ENCODE measurements at regions not wholly inside any gene's neighbourhood (a gene's known extent, or its start where the extent isn't known, plus 50 kb on each side); places are given as distances from the start of the nearest gene placed in this dataset.

GRCh38 chr2:24439971-24440340 lies 51.1 kb upstream of the NCOA1 start:
- DNase-seq (ENCODE audit: low spot score), result no peak

- DNase-seq (ENCODE audit: low spot score), result no peak
These were observed 51.6 kb upstream of the NCOA1 start for GRCh38 chr2:24439280-24439970.

GRCh38 chr2:24438106-24438505 lies 52.9 kb upstream of the NCOA1 start:
- DNase-seq (ENCODE audit: low spot score), result no peak

- no peak for DNase-seq (ENCODE audit: low spot score)
These were observed 55.4 kb upstream of the NCOA1 start for GRCh38 chr2:24435391-24436316.

GRCh38 chr2:24434541-24434940 lies 56.5 kb upstream of the NCOA1 start:
- no peak for DNase-seq (ENCODE audit: low spot score)

GRCh38 chr2:24432735-24433134 lies 58.3 kb upstream of the NCOA1 start:
- no peak for DNase-seq (ENCODE audit: low spot score)

GRCh38 chr2:24432121-24432520 lies 58.9 kb upstream of the NCOA1 start:
- no peak for DNase-seq (ENCODE audit: low spot score)

GRCh38 chr2:24429197-24430074 lies 61.6 kb upstream of the NCOA1 start:
- DNase-seq (ENCODE audit: low spot score), result peak; percentile 84

- no peak for DNase-seq (ENCODE audit: low spot score)
These were observed 64.1 kb upstream of the ITSN2 start for GRCh38 chr2:24424387-24424786.

GRCh38 chr2:24423095-24423494 lies 62.8 kb upstream of the ITSN2 start:
- DNase-seq (ENCODE audit: low spot score), result no peak

- peak; percentile 60 for DNase-seq (ENCODE audit: low spot score)
These were observed 61.3 kb upstream of the ITSN2 start for GRCh38 chr2:24421668-24422067.

- DNase-seq (ENCODE audit: low spot score), result no peak
These were observed 60.0 kb upstream of the ITSN2 start for GRCh38 chr2:24420373-24420772.

GRCh38 chr2:24418166-24418841 lies 58.0 kb upstream of the ITSN2 start:
- DNase-seq (ENCODE audit: low spot score), result no peak

- DNase-seq (ENCODE audit: low spot score), result no peak
These were observed 52.5 kb upstream of the ITSN2 start for GRCh38 chr2:24412812-24413211.

- no peak for DNase-seq (ENCODE audit: low spot score)
These were observed 51.3 kb upstream of the ITSN2 start for GRCh38 chr2:24411488-24412151.

- no peak for DNase-seq (ENCODE audit: low spot score)
These were observed 50.6 kb upstream of the ITSN2 start for GRCh38 chr2:24410976-24411375.

- peak; percentile 76 for DNase-seq (ENCODE audit: low spot score)
These were observed 49.6 kb upstream of the ITSN2 start for GRCh38 chr2:24409700-24410556.

Data from A172 (cell line).